HG03558 (cell line): ENCODE measurements at regions not wholly inside any gene's neighbourhood (a gene's known extent, or its start where the extent isn't known, plus 50 kb on each side); places are given as distances from the start of the nearest gene placed in this dataset.

Experiments used
- ATAC-seq: cut with Tn5 transposase; IDR thresholded peaks from one replicate; pipeline ENCODE4 v1.9.1; 2021; ENCODE audit warnings: moderate number of reproducible peaks; ENCODE audit not compliant: unreplicated experiment; ENCODE audit errors: extremely low read depth

DNA sequence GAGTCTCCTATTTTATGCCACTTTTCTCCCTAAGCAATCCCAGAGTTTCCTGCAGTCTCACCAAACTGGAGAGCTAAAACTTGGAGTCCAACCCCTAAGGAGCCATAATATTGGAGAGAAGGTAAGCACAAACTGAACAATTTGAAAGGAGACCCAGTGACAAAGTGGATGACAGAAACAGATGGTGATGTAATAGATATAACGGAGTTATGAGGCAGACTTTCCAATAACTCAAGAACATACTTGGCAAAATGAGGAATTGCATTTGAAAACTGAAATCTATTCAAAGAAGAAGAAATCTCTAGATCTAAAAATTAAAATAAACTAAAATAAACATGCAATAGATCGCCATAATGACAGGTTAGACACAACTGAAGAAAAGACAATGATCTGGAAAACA lies 200.9 kb upstream of the MIR17HG start:
- ATAC-seq = no peak

DNA sequence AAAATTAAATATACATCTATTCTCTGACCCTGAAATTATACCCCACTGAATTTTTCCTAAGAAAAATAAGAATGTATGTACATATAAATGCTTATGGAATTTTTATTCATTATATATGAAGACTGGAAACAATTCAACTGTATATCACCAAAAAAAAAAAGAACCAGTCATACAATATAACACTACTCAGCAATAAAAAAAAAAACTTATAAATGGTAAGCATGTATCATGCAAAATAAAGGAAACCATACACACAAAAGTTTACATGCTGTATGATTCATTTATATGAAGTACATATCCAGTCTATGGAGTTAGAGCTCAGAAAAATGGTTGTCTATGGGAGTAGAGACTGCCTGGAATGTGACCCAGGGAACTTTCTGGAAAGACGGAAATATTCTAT lies 199.4 kb upstream of the MIR17HG start:
- no peak for ATAC-seq

- ATAC-seq = no peak
These were observed 195.6 kb upstream of the MIR17HG start for GRCh38 chr13:91151921-91152320.

DNA sequence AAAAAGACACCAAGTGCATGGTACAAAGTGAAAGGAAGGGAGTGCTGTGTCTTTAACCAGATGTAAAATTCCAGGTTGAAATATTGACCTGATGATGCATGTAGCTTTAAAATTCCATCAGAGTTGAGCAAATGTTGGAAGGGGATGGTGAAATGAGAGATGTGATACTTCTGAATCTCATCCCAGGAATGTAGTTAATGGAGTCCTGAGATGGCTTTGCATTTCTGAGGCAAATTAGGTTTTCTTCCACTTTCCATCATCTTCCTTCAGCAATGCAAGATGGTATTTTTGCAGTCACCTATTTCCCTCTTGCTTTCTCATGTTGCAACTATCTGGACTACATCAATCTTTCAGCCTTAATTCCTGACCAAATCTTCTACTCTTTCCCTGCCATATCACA lies 194.1 kb upstream of the MIR17HG start:
- ATAC-seq = no peak

- ATAC-seq = peak; percentile 50
These were observed 192.7 kb upstream of the MIR17HG start for GRCh38 chr13:91154558-91155353.

DNA sequence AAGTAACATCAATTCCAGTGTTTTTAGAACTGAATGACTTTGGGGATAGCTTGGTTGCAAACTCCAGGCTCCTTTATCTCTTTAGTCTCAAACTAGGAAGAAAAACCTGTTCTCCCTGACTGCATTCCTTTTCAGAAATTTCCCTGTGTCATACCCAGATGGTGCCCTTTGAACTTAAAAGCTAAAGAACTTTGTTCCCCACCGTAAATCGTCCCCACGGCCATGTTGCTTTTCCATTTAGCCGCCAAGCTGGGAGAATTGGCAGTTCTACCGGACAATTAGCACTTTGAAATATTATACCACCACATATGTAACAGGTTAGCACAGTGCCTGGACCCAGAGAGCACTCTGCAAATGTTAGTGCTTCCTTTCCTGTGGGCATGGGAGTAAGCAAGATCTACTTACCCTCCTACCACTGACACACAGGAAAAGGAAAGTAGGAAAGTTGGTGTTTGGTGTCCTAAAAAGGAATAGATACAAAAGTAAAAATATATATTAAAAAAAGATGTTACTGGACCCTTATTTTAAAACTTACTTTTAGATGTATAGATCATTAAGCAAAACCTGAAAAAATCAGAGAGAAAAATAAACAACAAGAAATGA lies 191.9 kb upstream of the MIR17HG start:
- ATAC-seq = no peak

GRCh38 chr13:91157273-91158016 lies 190.0 kb upstream of the MIR17HG start:
- ATAC-seq = no peak

DNA sequence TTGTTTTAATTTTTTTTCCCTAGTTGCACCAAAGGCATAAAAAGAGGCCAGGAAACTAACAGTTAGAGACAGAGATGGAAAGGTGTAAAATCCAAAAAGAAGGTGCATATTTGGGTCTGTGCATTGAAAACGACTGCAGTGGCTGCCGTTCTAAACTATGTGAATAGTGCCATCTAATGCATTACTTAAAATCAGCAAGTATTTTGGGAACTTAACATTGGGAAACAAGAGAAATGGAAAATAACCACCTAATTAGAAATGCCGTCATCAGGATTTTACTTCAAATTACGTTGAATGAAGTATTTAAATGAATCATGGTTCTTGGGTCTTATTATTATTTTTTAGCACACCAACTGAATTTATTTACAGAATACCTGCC lies 189.5 kb upstream of the MIR17HG start:
- ATAC-seq = no peak

- ATAC-seq = no peak
These were observed 185.3 kb upstream of the MIR17HG start for GRCh38 chr13:91162180-91162579.

DNA sequence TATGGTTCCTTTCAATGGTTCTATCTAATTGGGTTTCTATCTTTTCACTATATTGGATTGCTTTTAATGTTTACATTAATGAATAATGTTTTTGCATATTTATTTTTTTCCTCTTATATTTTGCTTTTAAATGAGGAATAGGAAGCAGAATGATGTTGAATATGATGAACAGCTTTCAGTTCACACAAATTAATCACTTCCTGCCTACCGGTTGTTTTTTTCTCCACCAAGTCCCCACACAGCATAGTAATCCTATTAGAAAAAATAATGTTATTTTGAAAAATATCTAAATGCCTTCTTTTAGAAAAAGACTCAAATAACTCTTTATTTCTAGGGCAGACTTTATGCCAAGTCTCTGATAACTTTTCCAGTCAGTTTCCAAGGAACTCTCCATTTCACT lies 184.9 kb upstream of the MIR17HG start:
- no peak for ATAC-seq

- ATAC-seq = no peak
These were observed 181.7 kb upstream of the MIR17HG start for GRCh38 chr13:91165758-91166157.

- no peak for ATAC-seq
These were observed 180.6 kb upstream of the MIR17HG start for GRCh38 chr13:91166714-91167511.

DNA sequence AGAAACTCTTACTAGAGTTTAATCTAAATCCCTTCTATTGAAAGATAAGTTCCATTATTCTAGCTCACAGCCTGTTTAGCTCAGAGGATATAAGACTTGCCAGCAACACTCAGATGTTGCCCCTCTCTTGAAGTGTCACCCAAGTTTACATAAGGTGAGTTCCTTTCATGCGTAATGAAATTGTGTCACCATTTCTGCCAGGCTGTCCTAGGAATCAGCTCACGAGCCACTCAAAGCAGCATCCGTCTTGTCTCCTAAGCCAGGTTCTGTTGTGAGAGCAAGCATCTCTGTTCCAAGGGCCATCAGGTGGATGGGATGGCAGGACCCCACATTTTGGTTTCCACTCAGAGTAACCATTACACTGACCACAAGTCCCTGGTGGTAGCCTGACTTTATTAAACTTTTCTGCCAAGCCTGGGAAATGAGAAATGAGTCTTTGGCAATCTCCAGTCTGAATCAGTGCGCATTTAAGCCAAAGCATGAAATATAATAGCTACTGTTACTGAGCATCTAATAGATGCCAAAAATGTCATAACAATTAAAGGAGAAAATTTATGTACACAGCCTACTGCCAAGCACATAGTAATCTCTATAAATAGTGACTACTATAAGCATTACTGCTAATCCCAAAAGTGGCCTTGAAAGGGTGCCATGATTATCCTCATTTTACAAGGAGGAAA lies 179.6 kb upstream of the MIR17HG start:
- no peak for ATAC-seq

GRCh38 chr13:91168386-91168711 lies 179.1 kb upstream of the MIR17HG start:
- ATAC-seq = no peak

DNA sequence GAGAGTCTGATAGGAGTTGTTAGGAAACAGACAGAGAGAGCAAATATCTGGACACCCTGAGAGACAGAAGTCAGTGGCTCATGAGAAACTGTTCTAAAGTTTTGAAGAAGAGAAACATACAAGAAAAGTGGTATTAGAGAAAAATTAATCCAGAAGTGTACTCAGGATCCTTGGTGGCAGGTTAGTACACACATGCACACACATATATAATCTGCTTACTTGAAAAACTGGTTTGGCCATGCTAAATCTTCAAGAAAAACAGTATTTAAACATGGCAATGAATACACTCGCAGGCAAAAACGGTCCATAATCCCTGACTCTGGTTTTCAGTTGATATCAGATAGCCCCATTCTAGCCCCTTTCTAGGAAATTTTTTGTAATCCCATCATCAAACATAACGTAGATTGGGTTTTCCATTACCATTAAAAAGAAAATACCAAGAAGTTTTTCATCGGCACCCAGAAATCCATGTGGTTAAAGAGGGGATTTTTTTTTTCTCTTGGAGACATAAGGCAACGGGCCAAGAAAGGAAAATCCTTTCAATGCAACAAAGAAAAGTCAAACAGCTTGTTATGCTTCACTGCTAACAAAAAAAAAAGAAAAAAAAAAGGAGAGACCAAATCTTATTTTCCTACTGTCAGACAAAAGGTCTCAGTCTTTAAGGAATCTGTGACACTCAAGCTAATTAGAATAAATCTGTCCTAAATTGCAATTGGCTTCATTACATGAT lies 178.0 kb upstream of the MIR17HG start:
- no peak for ATAC-seq

DNA sequence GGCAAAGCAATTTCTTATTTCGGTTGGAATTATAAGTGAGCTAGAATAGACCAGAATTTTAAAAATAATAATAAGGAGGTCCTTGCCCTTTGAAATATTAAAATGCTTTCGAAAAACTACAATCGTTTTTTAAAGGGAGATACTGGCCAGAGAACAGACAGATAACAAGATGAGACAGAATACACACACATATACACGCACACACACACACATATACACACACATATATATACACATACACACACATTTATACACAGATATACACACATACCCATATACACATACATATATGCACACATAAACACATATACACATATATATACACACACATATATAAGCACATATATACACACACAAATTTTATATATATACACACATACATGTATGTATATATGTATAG lies 175.3 kb upstream of the MIR17HG start:
- no peak for ATAC-seq

DNA sequence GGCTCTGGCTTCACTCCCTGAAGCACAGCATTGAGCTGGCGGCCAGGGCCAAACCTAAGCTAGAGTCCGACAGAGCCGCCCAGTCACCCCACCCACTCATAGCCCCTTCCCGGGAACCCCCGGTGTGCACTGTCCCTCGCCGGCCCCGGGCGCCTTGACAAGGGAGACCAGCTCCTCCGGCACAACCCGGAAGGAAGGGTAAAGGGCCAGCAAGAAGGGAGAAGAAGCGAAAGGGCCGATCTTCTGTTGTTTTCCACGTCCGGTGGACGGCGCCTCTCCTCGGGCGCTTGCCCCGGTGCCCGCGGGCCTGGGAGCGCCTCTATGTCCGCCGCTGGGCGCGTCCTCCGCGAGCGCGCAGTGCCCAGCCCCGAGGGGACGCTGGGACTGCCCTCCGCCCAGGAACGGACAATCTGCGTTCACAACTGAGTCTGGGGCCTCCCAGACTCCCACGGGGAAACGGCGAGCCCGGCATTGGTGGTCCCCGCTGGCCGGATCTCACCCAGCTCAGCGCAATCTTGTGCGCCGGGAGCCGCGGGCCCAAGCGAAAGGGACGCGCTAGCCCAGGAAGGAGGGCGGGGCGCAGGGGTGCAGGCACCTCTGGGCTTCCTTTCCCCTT lies 172.5 kb upstream of the MIR17HG start:
- ATAC-seq = no peak

DNA sequence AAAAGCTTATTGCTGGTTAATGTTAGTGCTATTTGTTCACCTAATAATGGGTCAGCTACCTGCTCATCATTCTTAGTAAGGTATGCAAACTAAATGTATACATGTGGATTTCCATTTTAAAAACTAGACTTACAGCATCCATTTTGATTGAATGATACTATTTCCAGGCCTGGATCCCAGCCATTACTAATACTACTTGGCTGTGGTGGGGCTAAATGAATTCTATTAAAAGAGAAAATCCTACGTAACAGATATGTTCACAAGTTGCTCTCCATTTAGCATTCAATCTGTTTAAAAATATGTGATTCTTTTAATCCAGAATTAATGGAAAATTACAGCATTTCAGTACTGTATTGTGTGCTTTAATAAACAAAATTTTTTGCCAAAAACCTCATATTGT lies 169.4 kb upstream of the MIR17HG start:
- no peak for ATAC-seq

GRCh38 chr13:91181892-91182291 lies 165.6 kb upstream of the MIR17HG start:
- no peak for ATAC-seq
